Smooth muscle cell (in vitro differentiated cells): ENCODE measurements at regions not wholly inside any gene's neighbourhood (a gene's known extent, or its start where the extent isn't known, plus 50 kb on each side); places are given as distances from the start of the nearest gene placed in this dataset.

Experiments used
- DNase-seq: peaks from one replicate; lab custom pipeline; 2025; ENCODE audit not compliant: unreplicated experiment; lab: John Stamatoyannopoulos, UW
- H2AFZ ChIP-seq: fragments of 200-600 bp; sonication (generic); 2 replicates; pipeline ENCODE4 v1.6.0; 2016; ENCODE audit warnings: antibody characterized with exemption, low read depth, mild to moderate bottlenecking
- H3F3A ChIP-seq: fragments of 200-600 bp; sonication (generic); 2 replicates; pipeline ENCODE4 v1.6.0; 2017; ENCODE audit warnings: antibody characterized with exemption, low read depth
- H3K27ac ChIP-seq: fragments of 200-600 bp; sonication (generic); 2 replicates; pipeline ENCODE4 v1.5.1; 2016; ENCODE audit warnings: low read depth, mild to moderate bottlenecking
- H3K27me3 ChIP-seq: fragments of 200-600 bp; sonication (generic); 2 replicates; pipeline ENCODE4 v1.6.1; 2016; ENCODE audit warnings: low read depth, mild to moderate bottlenecking
- H3K36me3 ChIP-seq: fragments of 200-600 bp; sonication (generic); 2 replicates; pipeline ENCODE4 v1.5.1; 2016; ENCODE audit warnings: low read depth
- H3K4me1 ChIP-seq: fragments of 200-600 bp; sonication (generic); 2 replicates; pipeline ENCODE4 v1.5.1; 2016; ENCODE audit warnings: low read depth
- H3K4me2 ChIP-seq: fragments of 200-600 bp; sonication (generic); 2 replicates; pipeline ENCODE4 v1.6.0; 2016; ENCODE audit warnings: mild to moderate bottlenecking
- H3K4me3 ChIP-seq: fragments of 200-600 bp; sonication (generic); 2 replicates; pipeline ENCODE4 v1.5.1; 2016; ENCODE audit warnings: mild to moderate bottlenecking
- H3K79me2 ChIP-seq: fragments of 200-600 bp; sonication (generic); 2 replicates; pipeline ENCODE4 v1.6.0; 2016; ENCODE audit warnings: low read depth, mild to moderate bottlenecking
- H3K9ac ChIP-seq: fragments of 200-600 bp; sonication (generic); 2 replicates; pipeline ENCODE4 v1.6.0; 2016; ENCODE audit warnings: low read depth
- H3K9me3 ChIP-seq: fragments of 200-600 bp; sonication (generic); replicated peaks from 2 replicates; pipeline ENCODE4 v1.5.1; 2016; ENCODE audit warnings: low read depth
- H4K20me1 ChIP-seq: fragments of 200-600 bp; sonication (generic); 2 replicates; pipeline ENCODE4 v1.6.0; 2016; ENCODE audit warnings: low read depth
- CTCF ChIP-seq: fragments of 200-600 bp; sonication (generic); IDR thresholded peaks from 2 replicates; pipeline ENCODE4 v1.5.1; 2017; ENCODE audit warnings: borderline replicate concordance, mild to moderate bottlenecking, antibody characterized with exemption; ENCODE audit not compliant: insufficient read depth, poor library complexity, severe bottlenecking
- WGBS: methylation state at CpG from one replicate; pipeline ENCODE4 v1.1.7; 2016; ENCODE audit warnings: low lambda C conversion rate; 5-methylcytosine and 5-hydroxymethylcytosine counted together

GRCh38 chr2:52558265-52558664 lies 1209.3 kb upstream of the CHAC2 start:
- H3K79me2 ChIP-seq: no peaks in the 10 kb centered on the region
- no peak overlapping the region for H3K4me2 ChIP-seq
- H3K9ac ChIP-seq: no peak overlapping the region
- no peaks in the 10 kb centered on the region for H3K36me3 ChIP-seq
- no peaks in the 10 kb centered on the region for H3K27me3 ChIP-seq
- H3K4me1 ChIP-seq: peaks cover 7% of the 10 kb centered on the region
- no peaks in the 10 kb centered on the region for H3F3A ChIP-seq
- no peak overlapping the region for H3K27ac ChIP-seq
- DNase-seq: no peak
- no peak overlapping the region for H3K4me3 ChIP-seq
- no peaks in the 10 kb centered on the region for H4K20me1 ChIP-seq
- H2AFZ ChIP-seq: no peak overlapping the region
- H3K9me3 ChIP-seq: no peaks in the 10 kb centered on the region
- no peak for TF ChIP-seq CTCF
- WGBS: 82% methylated on average over 3 of the region's 3 CpGs

- Histone ChIP-seq H3K79me2 (no peaks in the 10 kb centered on the region), H3K36me3 (no peaks in the 10 kb centered on the region), H3K27ac (no peak overlapping the region), H3F3A (no peaks in the 10 kb centered on the region), H3K9ac (no peak overlapping the region), H3K9me3 (no peaks in the 10 kb centered on the region), H3K27me3 (no peaks in the 10 kb centered on the region), H3K4me2 (no peak overlapping the region), H3K4me3 (no peak overlapping the region), H4K20me1 (no peaks in the 10 kb centered on the region), H3K4me1 (no peaks in the 10 kb centered on the region), H2AFZ (no peak overlapping the region)
- 97% methylated on average over 10 of the region's 10 CpGs for WGBS
- DNase-seq: no peak
- no peak for TF ChIP-seq CTCF
These were observed 1225.3 kb upstream of the CHAC2 start for GRCh38 chr2:52542297-52542696.

DNA sequence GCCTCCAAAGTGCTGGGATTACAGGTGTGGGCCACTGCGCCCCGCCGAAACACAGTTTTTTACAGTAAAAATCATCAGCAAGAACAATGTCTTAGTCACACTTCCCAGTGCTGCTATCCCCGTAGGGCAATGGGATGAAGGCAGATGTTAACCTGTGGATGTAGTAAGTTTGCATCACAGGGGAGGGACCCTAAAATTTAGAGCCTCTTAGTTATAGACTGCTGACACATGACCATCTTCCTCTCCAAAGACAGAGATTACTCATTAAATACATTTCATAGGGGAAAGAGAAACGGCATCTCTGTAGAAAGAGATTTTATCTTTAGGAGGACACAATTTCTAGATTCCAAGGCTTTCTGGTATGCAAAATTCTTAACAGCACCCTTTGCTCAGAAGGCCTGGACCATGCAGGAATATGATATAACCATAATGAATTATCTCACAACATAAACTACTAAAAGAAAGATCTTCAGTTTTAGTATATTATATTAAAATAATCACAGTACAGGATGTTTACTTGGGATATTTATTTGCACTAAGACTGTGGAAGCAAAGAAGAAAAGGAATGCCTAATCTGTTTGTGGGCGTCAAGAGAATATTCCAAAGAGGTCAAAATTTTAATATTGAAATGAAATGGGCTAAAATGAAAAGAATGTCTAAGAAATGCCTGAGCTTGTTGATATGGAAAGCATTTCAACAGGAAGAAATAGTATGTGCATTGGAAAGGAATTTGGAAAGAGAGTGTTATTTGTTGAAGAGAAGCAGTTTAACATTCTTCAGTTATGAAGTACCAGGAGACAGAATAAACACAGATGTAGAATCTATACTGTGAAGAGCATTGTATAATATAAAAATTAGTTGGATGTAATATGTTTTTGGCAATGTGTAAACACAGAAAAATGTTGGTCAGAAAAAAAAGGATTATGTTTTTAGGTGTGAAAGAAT lies 1228.3 kb upstream of the CHAC2 start:
- no peak for TF ChIP-seq CTCF
- H3K9ac ChIP-seq: no peak overlapping the region
- no peak for DNase-seq
- WGBS: 73% methylated on average over 6 of the region's 6 CpGs
- H3K4me1 ChIP-seq: no peaks in the 10 kb centered on the region
- no peaks in the 10 kb centered on the region for H3K9me3 ChIP-seq
- no peaks in the 10 kb centered on the region for H3K27me3 ChIP-seq
- H3K36me3 ChIP-seq: no peaks in the 10 kb centered on the region
- no peaks in the 10 kb centered on the region for H4K20me1 ChIP-seq
- no peak overlapping the region for H2AFZ ChIP-seq
- no peaks in the 10 kb centered on the region for H3K79me2 ChIP-seq
- H3K4me3 ChIP-seq: no peak overlapping the region
- peak overlapping the region; percentile 22 for H3K4me2 ChIP-seq
- H3K27ac ChIP-seq: no peak overlapping the region
- H3F3A ChIP-seq: no peaks in the 10 kb centered on the region

DNA sequence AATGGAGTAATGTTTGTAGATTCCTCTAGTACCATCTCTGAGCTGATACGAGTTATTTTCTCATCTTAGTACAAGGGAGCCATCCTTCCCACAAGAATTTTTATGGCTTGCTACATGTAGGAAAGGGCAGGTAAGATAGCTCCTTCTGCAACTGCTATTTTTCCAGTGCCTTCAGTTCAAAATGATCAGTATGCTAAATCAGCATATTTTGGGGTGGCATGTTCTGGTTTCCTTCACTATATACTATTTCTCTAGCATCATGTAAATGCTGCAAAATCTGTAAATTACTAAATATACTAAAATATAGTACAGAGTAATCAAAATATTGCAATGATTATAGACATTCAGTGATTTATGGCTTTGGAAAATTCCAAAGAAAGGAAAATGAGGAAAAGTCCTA lies 1230.0 kb upstream of the CHAC2 start:
- no peak for TF ChIP-seq CTCF
- Histone ChIP-seq H3K9ac (no peak overlapping the region), H2AFZ (no peak overlapping the region), H3K4me3 (no peak overlapping the region), H3K27ac (no peak overlapping the region), H3K36me3 (no peaks in the 10 kb centered on the region), H3K4me2 (no peak overlapping the region), H3K79me2 (no peaks in the 10 kb centered on the region), H4K20me1 (no peaks in the 10 kb centered on the region), H3K27me3 (no peaks in the 10 kb centered on the region), H3F3A (no peaks in the 10 kb centered on the region), H3K9me3 (no peaks in the 10 kb centered on the region), H3K4me1 (no peaks in the 10 kb centered on the region)
- no peak for DNase-seq
- 29% methylated on average over 1 of the region's 1 CpG for WGBS
